Thyroid gland (tissue), 4 donors: ENCODE measurements at regions not wholly inside any gene's neighbourhood (a gene's known extent, or its start where the extent isn't known, plus 50 kb on each side); places are given as distances from the start of the nearest gene placed in this dataset.

Experiments
- POLR2A ChIP-seq, 2 donors: fragments of 450-650 bp; IDR thresholded peaks; one replicate each; pipeline ENCODE4 v1.6.1; 2017; ENCODE audit warnings: antibody characterized with exemption in 2 of 2, mild to moderate bottlenecking in 2 of 2, moderate library complexity in 1 of 2
- TF ChIP-seq, protein P1 (sequence below), 6 experiments: fragments of 200-600 bp in 3 of 6; fragments of 450-650 bp in 3 of 6; sonication (generic) in 3 of 6; IDR thresholded peaks; one replicate each; pipeline ENCODE4 v1.5.1; 2016 to 2019; ENCODE audit warnings: antibody characterized with exemption in 6 of 6, mild to moderate bottlenecking in 2 of 6, inconsistent platforms in 1 of 6, moderate library complexity in 1 of 6

GRCh38 chr5:74519161-74519571, 121.4 kb downstream of the ENC1 start:
- TF ChIP-seq, protein P1, sequence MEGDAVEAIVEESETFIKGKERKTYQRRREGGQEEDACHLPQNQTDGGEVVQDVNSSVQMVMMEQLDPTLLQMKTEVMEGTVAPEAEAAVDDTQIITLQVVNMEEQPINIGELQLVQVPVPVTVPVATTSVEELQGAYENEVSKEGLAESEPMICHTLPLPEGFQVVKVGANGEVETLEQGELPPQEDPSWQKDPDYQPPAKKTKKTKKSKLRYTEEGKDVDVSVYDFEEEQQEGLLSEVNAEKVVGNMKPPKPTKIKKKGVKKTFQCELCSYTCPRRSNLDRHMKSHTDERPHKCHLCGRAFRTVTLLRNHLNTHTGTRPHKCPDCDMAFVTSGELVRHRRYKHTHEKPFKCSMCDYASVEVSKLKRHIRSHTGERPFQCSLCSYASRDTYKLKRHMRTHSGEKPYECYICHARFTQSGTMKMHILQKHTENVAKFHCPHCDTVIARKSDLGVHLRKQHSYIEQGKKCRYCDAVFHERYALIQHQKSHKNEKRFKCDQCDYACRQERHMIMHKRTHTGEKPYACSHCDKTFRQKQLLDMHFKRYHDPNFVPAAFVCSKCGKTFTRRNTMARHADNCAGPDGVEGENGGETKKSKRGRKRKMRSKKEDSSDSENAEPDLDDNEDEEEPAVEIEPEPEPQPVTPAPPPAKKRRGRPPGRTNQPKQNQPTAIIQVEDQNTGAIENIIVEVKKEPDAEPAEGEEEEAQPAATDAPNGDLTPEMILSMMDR (IDR thresholded peaks at IDR 0.05): no peak
- no peak for TF ChIP-seq POLR2A (IDR thresholded peaks at IDR 0.05)
